ENCODE measurements at regions not wholly inside any gene's neighbourhood (a gene's known extent, or its start where the extent isn't known, plus 50 kb on each side); places are given as distances from the start of the nearest gene placed in this dataset.

GRCh38 chr13:76214001-76214400 lies 577.9 kb downstream of the LMO7 start:
- no peaks in the 10 kb centered on the region for H3K36me3 ChIP-seq (ENCODE audit: insufficient read depth, low read length)
- H3K9me3 ChIP-seq (ENCODE audit: control insufficient read depth in 1 of 2, insufficient read depth in 1 of 2, low read length in 2 of 2): no peaks in the 10 kb centered on the region
- Mint-ChIP-seq H3K27ac (no peak overlapping the region), H3K27me3 (no peaks in the 10 kb centered on the region), H3K9me3 (no peaks in the 10 kb centered on the region), H3K4me3 (no peak overlapping the region), H3K36me3 (ENCODE audit: low read depth) (no peaks in the 10 kb centered on the region), H3K4me1 (ENCODE audit: low read depth) (no peaks in the 10 kb centered on the region)
- ChIA-PET POLR2A (interaction anchor here (1.1 kb wide), 1 partner anchor 14 kb away, joined by 4 read pairs; no protein-coding TSS in a partner anchor), CTCF (no interaction called here)
- TF ChIP-seq CTCF (IDR thresholded peaks at IDR 0.05): no peak
- H3K27me3 ChIP-seq (ENCODE audit: control insufficient read depth in 1 of 2, insufficient read depth in 2 of 2, low read length in 2 of 2): no peaks in the 10 kb centered on the region
- no peak for DNase-seq
- ATAC-seq (ENCODE audit: poor library complexity): no peak
- H3K4me3 ChIP-seq (ENCODE audit: low read length): no peak overlapping the region
- intact Hi-C loops (cut with DNase I, micrococcal nuclease): no loop called here
- H3K27ac ChIP-seq (ENCODE audit: low read depth in 1 of 2, low read length in 2 of 2): no peak overlapping the region
- H3K4me1 ChIP-seq (ENCODE audit: insufficient read depth, low read length): no peaks in the 10 kb centered on the region

- ATAC-seq (ENCODE audit: poor library complexity): no peak
- no peaks in the 10 kb centered on the region for H3K4me1 ChIP-seq (ENCODE audit: insufficient read depth, low read length)
- Mint-ChIP-seq H3K4me1 (ENCODE audit: low read depth) (no peaks in the 10 kb centered on the region), H3K27me3 (no peaks in the 10 kb centered on the region), H3K4me3 (no peak overlapping the region), H3K9me3 (no peaks in the 10 kb centered on the region), H3K36me3 (ENCODE audit: low read depth) (no peaks in the 10 kb centered on the region), H3K27ac (no peak overlapping the region)
- TF ChIP-seq CTCF (IDR thresholded peaks at IDR 0.05): no peak
- no peaks in the 10 kb centered on the region for H3K27me3 ChIP-seq (ENCODE audit: control insufficient read depth in 1 of 2, insufficient read depth in 2 of 2, low read length in 2 of 2)
- peak in 1 of 14 experiments; percentile 7 for DNase-seq
- H3K9me3 ChIP-seq (ENCODE audit: control insufficient read depth in 1 of 2, insufficient read depth in 1 of 2, low read length in 2 of 2): no peaks in the 10 kb centered on the region
- no peak overlapping the region for H3K4me3 ChIP-seq (ENCODE audit: low read length)
- POLR2A ChIA-PET: interaction anchor here (1.1 kb wide), 1 partner anchor 14 kb away, joined by 4 read pairs; no protein-coding TSS in a partner anchor
- intact Hi-C loops (cut with DNase I, micrococcal nuclease): no loop called here
- no peaks in the 10 kb centered on the region for H3K36me3 ChIP-seq (ENCODE audit: insufficient read depth, low read length)
- H3K27ac ChIP-seq (ENCODE audit: low read depth in 1 of 2, low read length in 2 of 2): no peak overlapping the region
- CTCF ChIA-PET: no interaction called here
Measured at GRCh38 chr13:76213423-76213904, 577.3 kb downstream of the LMO7 start.

GRCh38 chr13:76210262-76210661 lies 574.1 kb downstream of the LMO7 start:
- Histone ChIP-seq H3K27ac (ENCODE audit: low read depth in 1 of 2, low read length in 2 of 2) (no peak overlapping the region), H3K4me1 (ENCODE audit: insufficient read depth, low read length) (no peaks in the 10 kb centered on the region), H3K9me3 (ENCODE audit: control insufficient read depth in 1 of 2, insufficient read depth in 1 of 2, low read length in 2 of 2) (no peaks in the 10 kb centered on the region), H3K4me3 (ENCODE audit: low read length) (no peak overlapping the region), H3K36me3 (ENCODE audit: insufficient read depth, low read length) (no peaks in the 10 kb centered on the region), H3K27me3 (ENCODE audit: control insufficient read depth in 1 of 2, insufficient read depth in 2 of 2, low read length in 2 of 2) (no peaks in the 10 kb centered on the region)
- no peak overlapping the region for H3K4me3 Mint-ChIP-seq
- H3K27me3 Mint-ChIP-seq: no peaks in the 10 kb centered on the region
- no peaks in the 10 kb centered on the region for H3K36me3 Mint-ChIP-seq (ENCODE audit: low read depth)
- no peaks in the 10 kb centered on the region for H3K9me3 Mint-ChIP-seq
- intact Hi-C loops (cut with DNase I, micrococcal nuclease): no loop called here
- H3K27ac Mint-ChIP-seq: no peak overlapping the region
- DNase-seq (no peak), ATAC-seq (ENCODE audit: poor library complexity) (no peak)
- ChIA-PET CTCF (no interaction called here), POLR2A (no interaction called here)
- no peaks in the 10 kb centered on the region for H3K4me1 Mint-ChIP-seq (ENCODE audit: low read depth)
- TF ChIP-seq CTCF (IDR thresholded peaks at IDR 0.05): no peak
